ENCODE measurements at regions not wholly inside any gene's neighbourhood (a gene's known extent, or its start where the extent isn't known, plus 50 kb on each side); places are given as distances from the start of the nearest gene placed in this dataset.
"Not testable (repeated sequence)": the region's sequence is repeated elsewhere in the genome, so short reads cannot be mapped to it uniquely, and the experiment has no call there.

DNA sequence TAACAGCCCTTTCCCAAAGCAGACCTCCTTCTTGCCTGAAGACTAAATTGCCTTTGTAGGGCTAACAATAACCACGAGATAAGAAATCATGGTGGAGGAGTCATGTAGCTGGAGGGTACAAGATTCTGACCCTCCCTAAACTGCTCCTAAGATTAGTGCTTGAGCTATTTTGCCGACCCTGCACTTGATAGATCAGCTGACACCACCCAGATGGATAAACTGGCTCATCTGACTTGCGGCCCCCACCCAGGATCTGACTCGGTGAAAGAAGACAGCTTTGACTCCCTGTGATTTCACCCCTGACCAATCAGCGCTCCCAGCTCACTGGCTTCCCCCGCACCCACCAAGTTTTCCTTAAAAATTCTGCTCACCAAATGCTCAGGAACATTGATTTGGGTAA lies 57.6 kb upstream of the UNC93A start:
- H2BK120ac ChIP-seq (ENCODE audit: low read depth, low read length) = peak overlapping the region; percentile 96
- peak overlapping the region; percentile 32 for H3K27ac ChIP-seq (ENCODE audit: low read depth, low read length)
- no peak overlapping the region for H2BK15ac ChIP-seq (replicated peaks; ENCODE audit: low read depth)
- H3K18ac ChIP-seq (ENCODE audit: low read length) = peak overlapping the region; percentile 89
- H4K8ac ChIP-seq (ENCODE audit: low read depth, low read length) = no peak overlapping the region
- no peaks in the 10 kb centered on the region for H3K36me3 ChIP-seq (ENCODE audit: control insufficient read depth, insufficient read depth, low read length)
- H3K4me3 ChIP-seq (ENCODE audit: low read length) = no peak overlapping the region
- peak overlapping the region; percentile 37 for H3K9ac ChIP-seq (ENCODE audit: low read length)
- H2BK5ac ChIP-seq (ENCODE audit: low read length) = peak overlapping the region; percentile 86
- H3K27me3 ChIP-seq (ENCODE audit: insufficient read depth, low read length, poor library complexity) = no peaks in the 10 kb centered on the region
- H2AK5ac ChIP-seq (ENCODE audit: low read length) = no peak overlapping the region
- H3K56ac ChIP-seq (ENCODE audit: low read length) = peak overlapping the region; percentile 42
- WGBS (ENCODE audit: extremely low coverage, insufficient coverage, low lambda C conversion rate) = no CpG with 5 or more reads among the region's 6 CpGs
- H3K4me2 ChIP-seq (ENCODE audit: low read length) = no peak overlapping the region
- H4K5ac ChIP-seq (ENCODE audit: low read length) = no peak overlapping the region
- H3K23ac ChIP-seq (ENCODE audit: low read length) = no peak overlapping the region
- DNase-seq = peak; percentile 82
- H3K79me2 ChIP-seq (ENCODE audit: control insufficient read depth, insufficient read depth, low read length) = peaks cover 36% of the 10 kb centered on the region
- H3K4me1 ChIP-seq (ENCODE audit: control insufficient read depth, low read depth, low read length) = peaks cover 15% of the 10 kb centered on the region
- H3K79me1 ChIP-seq (ENCODE audit: low read length) = no peaks in the 10 kb centered on the region
- H3K4ac ChIP-seq (ENCODE audit: low read depth, low read length) = peak overlapping the region; percentile 82

DNA sequence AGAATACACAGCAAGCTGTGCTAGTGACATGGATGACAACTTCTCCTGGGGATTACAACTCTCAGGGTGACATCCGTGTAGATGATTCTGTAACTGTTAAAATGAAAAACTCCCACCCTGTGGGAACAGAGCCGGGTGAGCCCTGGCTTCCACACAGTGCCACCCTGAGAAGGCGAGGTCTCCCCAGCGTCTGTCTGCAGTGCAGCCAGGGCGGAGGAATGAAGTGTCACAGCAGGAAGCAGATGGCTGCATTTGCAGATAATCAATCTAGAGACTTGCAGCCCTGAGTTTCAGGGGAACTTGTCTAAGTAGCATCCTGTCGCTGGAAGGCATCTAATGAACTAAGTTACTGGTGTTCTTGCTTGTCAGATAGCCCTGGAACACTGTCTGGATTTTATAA lies 56.5 kb upstream of the UNC93A start:
- WGBS (ENCODE audit: extremely low coverage, insufficient coverage, low lambda C conversion rate) = no CpG with 5 or more reads among the region's 6 CpGs
- H3K18ac ChIP-seq (ENCODE audit: low read length); H3K23ac ChIP-seq (ENCODE audit: low read length); H3K9ac ChIP-seq (ENCODE audit: low read length); H4K5ac ChIP-seq (ENCODE audit: low read length); H3K36me3 ChIP-seq (ENCODE audit: control insufficient read depth, insufficient read depth, low read length); H3K4me2 ChIP-seq (ENCODE audit: low read length); H3K79me1 ChIP-seq (ENCODE audit: low read length); DNase-seq; H4K8ac ChIP-seq (ENCODE audit: low read depth, low read length); H2BK120ac ChIP-seq (ENCODE audit: low read depth, low read length); H3K4me3 ChIP-seq (ENCODE audit: low read length); H2BK15ac ChIP-seq (replicated peaks; ENCODE audit: low read depth); H3K4ac ChIP-seq (ENCODE audit: low read depth, low read length); H2AK5ac ChIP-seq (ENCODE audit: low read length); H2BK5ac ChIP-seq (ENCODE audit: low read length); H3K27me3 ChIP-seq (ENCODE audit: insufficient read depth, low read length, poor library complexity): not testable (repeated sequence)
- Histone ChIP-seq H3K4me1 (ENCODE audit: control insufficient read depth, low read depth, low read length) (peaks cover 14% of the 10 kb centered on the region), H3K56ac (ENCODE audit: low read length) (peak overlapping the region; percentile 29), H3K79me2 (ENCODE audit: control insufficient read depth, insufficient read depth, low read length) (peaks cover 26% of the 10 kb centered on the region), H3K27ac (ENCODE audit: low read depth, low read length) (peak overlapping the region; percentile 67)

DNA sequence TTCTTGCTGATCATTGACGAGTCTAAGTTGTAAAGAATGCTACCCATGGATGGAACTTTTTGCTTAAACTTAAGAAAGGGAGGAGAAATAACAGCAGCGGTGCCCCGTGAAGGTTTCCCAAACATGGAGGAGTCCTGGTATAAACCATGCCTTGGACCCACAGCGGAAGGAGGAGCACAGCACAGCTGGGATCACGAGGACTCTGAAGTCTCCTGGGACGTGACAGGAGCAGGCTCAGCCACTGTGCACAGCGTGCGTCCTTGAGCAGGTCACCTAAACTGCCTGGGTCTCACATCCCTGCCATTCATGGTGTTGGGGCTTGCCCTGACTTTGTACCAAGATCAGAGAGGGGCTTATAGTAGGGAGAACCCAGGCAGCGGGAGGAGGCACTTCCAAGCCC lies 56.1 kb upstream of the UNC93A start:
- Histone ChIP-seq H3K79me2 (ENCODE audit: control insufficient read depth, insufficient read depth, low read length) (peaks cover 23% of the 10 kb centered on the region), H3K18ac (ENCODE audit: low read length) (peak overlapping the region; percentile 88), H3K79me1 (ENCODE audit: low read length) (no peaks in the 10 kb centered on the region), H3K4me3 (ENCODE audit: low read length) (no peak overlapping the region), H2AK5ac (ENCODE audit: low read length) (peak overlapping the region; percentile 79), H4K5ac (ENCODE audit: low read length) (no peak overlapping the region), H3K27ac (ENCODE audit: low read depth, low read length) (peak overlapping the region; percentile 67), H3K36me3 (ENCODE audit: control insufficient read depth, insufficient read depth, low read length) (no peaks in the 10 kb centered on the region), H2BK5ac (ENCODE audit: low read length) (peak overlapping the region; percentile 97), H2BK120ac (ENCODE audit: low read depth, low read length) (peak overlapping the region; percentile 78), H4K8ac (ENCODE audit: low read depth, low read length) (no peak overlapping the region), H3K4ac (ENCODE audit: low read depth, low read length) (peak overlapping the region; percentile 98), H3K27me3 (ENCODE audit: insufficient read depth, low read length, poor library complexity) (no peaks in the 10 kb centered on the region), H3K4me1 (ENCODE audit: control insufficient read depth, low read depth, low read length) (peaks cover 11% of the 10 kb centered on the region), H3K56ac (ENCODE audit: low read length) (peak overlapping the region; percentile 88), H3K23ac (ENCODE audit: low read length) (peak overlapping the region; percentile 75), H3K9ac (ENCODE audit: low read length) (peak overlapping the region; percentile 41), H3K4me2 (ENCODE audit: low read length) (no peak overlapping the region), H2BK15ac (replicated peaks; ENCODE audit: low read depth) (no peak overlapping the region)
- no peak for DNase-seq
- WGBS (ENCODE audit: extremely low coverage, insufficient coverage, low lambda C conversion rate) = no CpG with 5 or more reads among the region's 9 CpGs

DNA sequence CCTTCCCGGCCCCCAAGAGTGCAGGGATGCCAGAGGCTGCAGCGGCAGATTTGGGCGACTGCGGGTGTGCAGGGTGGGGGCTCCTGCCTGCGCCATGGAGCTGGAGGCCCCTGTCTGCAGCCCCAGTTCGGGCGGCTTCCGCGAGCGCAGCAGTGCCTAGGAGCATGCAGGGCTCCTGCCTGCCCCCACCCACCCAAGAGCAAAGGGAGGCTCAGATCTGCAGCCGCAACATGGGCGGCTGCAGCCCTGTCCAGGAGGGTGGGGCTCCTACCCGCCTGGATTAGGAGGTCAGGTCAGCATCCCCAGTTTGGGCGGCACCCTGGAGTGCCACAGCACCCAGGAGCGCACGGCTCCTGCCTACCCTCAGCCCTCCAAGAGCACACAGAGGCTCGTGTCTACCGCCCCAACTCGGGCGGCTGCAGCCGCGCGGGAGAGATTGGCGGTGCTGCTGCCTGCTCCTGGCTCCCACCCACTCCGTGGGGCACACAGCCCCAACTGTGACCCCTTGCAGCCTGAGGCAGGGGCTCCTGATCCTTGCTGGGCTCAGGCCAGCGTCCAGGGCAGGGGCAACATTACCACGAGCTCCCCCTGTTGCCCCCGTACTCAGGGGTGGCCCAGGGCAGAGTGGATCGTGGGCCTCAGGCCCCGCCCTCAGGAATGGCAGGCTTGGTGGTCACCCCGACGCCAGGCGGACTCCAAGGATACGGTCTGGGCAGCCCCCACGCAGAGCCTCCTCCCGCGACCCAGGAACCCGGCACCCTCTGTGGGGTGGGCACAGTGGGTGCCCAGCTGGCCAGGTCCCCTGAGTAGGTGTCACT lies 55.5 kb upstream of the UNC93A start:
- Histone ChIP-seq H3K9ac (ENCODE audit: low read length) (no peak overlapping the region), H2BK120ac (ENCODE audit: low read depth, low read length) (peak overlapping the region; percentile 78), H3K79me1 (ENCODE audit: low read length) (no peaks in the 10 kb centered on the region), H3K27ac (ENCODE audit: low read depth, low read length) (peak overlapping the region; percentile 67), H3K4me2 (ENCODE audit: low read length) (no peak overlapping the region), H3K79me2 (ENCODE audit: control insufficient read depth, insufficient read depth, low read length) (peaks cover 20% of the 10 kb centered on the region), H2BK5ac (ENCODE audit: low read length) (peak overlapping the region; percentile 97), H2BK15ac (replicated peaks; ENCODE audit: low read depth) (no peak overlapping the region), H3K56ac (ENCODE audit: low read length) (peak overlapping the region; percentile 88), H3K23ac (ENCODE audit: low read length) (peak overlapping the region; percentile 75), H3K27me3 (ENCODE audit: insufficient read depth, low read length, poor library complexity) (no peaks in the 10 kb centered on the region), H3K4ac (ENCODE audit: low read depth, low read length) (peak overlapping the region; percentile 98), H4K5ac (ENCODE audit: low read length) (no peak overlapping the region), H3K4me1 (ENCODE audit: control insufficient read depth, low read depth, low read length) (peaks cover 11% of the 10 kb centered on the region), H3K4me3 (ENCODE audit: low read length) (no peak overlapping the region), H2AK5ac (ENCODE audit: low read length) (peak overlapping the region; percentile 79), H3K36me3 (ENCODE audit: control insufficient read depth, insufficient read depth, low read length) (no peaks in the 10 kb centered on the region), H4K8ac (ENCODE audit: low read depth, low read length) (no peak overlapping the region), H3K18ac (ENCODE audit: low read length) (peak overlapping the region; percentile 88)
- DNase-seq = no peak
- WGBS (ENCODE audit: extremely low coverage, insufficient coverage, low lambda C conversion rate) = no CpG with 5 or more reads among the region's 38 CpGs

DNA sequence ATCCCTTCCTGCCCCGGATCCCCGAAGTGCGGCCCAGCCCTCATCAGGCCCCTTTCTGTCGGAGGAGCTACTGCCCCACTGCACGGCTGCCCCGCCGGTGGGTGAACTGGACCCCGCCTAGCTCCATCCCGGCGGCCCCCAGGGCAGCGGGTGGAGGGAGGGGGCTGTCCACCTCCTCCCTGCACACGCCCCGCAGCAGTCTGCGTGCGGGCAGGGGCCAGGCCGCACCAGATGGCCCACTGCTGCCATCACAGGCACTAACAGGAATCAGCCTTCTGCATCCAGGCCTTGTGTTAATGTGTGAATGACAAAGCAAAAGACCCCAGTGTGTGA lies 54.9 kb upstream of the UNC93A start:
- peaks cover 11% of the 10 kb centered on the region for H3K4me1 ChIP-seq (ENCODE audit: control insufficient read depth, low read depth, low read length)
- H3K27me3 ChIP-seq (ENCODE audit: insufficient read depth, low read length, poor library complexity) = no peaks in the 10 kb centered on the region
- no peak overlapping the region for H3K4me2 ChIP-seq (ENCODE audit: low read length)
- no CpG with 5 or more reads among the region's 16 CpGs for WGBS (ENCODE audit: extremely low coverage, insufficient coverage, low lambda C conversion rate)
- H3K18ac ChIP-seq (ENCODE audit: low read length) = peak overlapping the region; percentile 88
- H3K23ac ChIP-seq (ENCODE audit: low read length) = peak overlapping the region; percentile 31
- H3K79me1 ChIP-seq (ENCODE audit: low read length) = no peaks in the 10 kb centered on the region
- H4K8ac ChIP-seq (ENCODE audit: low read depth, low read length) = no peak overlapping the region
- H3K36me3 ChIP-seq (ENCODE audit: control insufficient read depth, insufficient read depth, low read length) = no peaks in the 10 kb centered on the region
- peak overlapping the region; percentile 78 for H2BK120ac ChIP-seq (ENCODE audit: low read depth, low read length)
- peak overlapping the region; percentile 88 for H3K56ac ChIP-seq (ENCODE audit: low read length)
- no peak overlapping the region for H2BK15ac ChIP-seq (replicated peaks; ENCODE audit: low read depth)
- no peak for DNase-seq
- H2AK5ac ChIP-seq (ENCODE audit: low read length) = peak overlapping the region; percentile 13
- no peak overlapping the region for H4K5ac ChIP-seq (ENCODE audit: low read length)
- H3K79me2 ChIP-seq (ENCODE audit: control insufficient read depth, insufficient read depth, low read length) = peaks cover 16% of the 10 kb centered on the region
- no peak overlapping the region for H3K9ac ChIP-seq (ENCODE audit: low read length)
- H2BK5ac ChIP-seq (ENCODE audit: low read length) = peak overlapping the region; percentile 97
- no peak overlapping the region for H3K4me3 ChIP-seq (ENCODE audit: low read length)
- peak overlapping the region; percentile 67 for H3K27ac ChIP-seq (ENCODE audit: low read depth, low read length)
- H3K4ac ChIP-seq (ENCODE audit: low read depth, low read length) = peak overlapping the region; percentile 98

Measured in mesendoderm (in vitro differentiated cells).